Ectodermal cell (in vitro differentiated cells): ENCODE measurements at regions not wholly inside any gene's neighbourhood (a gene's known extent, or its start where the extent isn't known, plus 50 kb on each side); places are given as distances from the start of the nearest gene placed in this dataset.

Source experiments
- H3K27ac ChIP-seq: 2 replicates; pipeline ENCODE4 v1.7.0; 2013; ENCODE audit warnings: mild to moderate bottlenecking, low read depth, low read length; ENCODE audit not compliant: insufficient read depth, poor library complexity, severe bottlenecking
- H3K27me3 ChIP-seq: 2 replicates; pipeline ENCODE4 v1.7.0; 2013; ENCODE audit warnings: mild to moderate bottlenecking, low read length; ENCODE audit not compliant: insufficient read depth, control insufficient read depth, poor library complexity, severe bottlenecking
- H3K36me3 ChIP-seq: one replicate; pipeline ENCODE4 v1.7.0; 2013; ENCODE audit warnings: low read length; ENCODE audit not compliant: control insufficient read depth, insufficient read depth
- H3K4me1 ChIP-seq: one replicate; pipeline ENCODE4 v1.7.0; 2013; ENCODE audit warnings: low read length; ENCODE audit not compliant: control insufficient read depth, insufficient read depth
- H3K4me3 ChIP-seq: 2 replicates; pipeline ENCODE4 v1.7.0; 2013; ENCODE audit warnings: low read depth, low read length, control low read depth; ENCODE audit not compliant: insufficient read depth
- H3K9me3 ChIP-seq: 2 replicates; pipeline ENCODE4 v1.7.0; 2013; ENCODE audit warnings: mild to moderate bottlenecking, low read length, moderate library complexity; ENCODE audit not compliant: control insufficient read depth
- WGBS, 2 experiments: methylation state at CpG; one replicate each; pipeline ENCODE4 v1.1.7; 2013; ENCODE audit warnings: missing lambda C conversion rate in 2 of 2; 5-methylcytosine and 5-hydroxymethylcytosine counted together

DNA sequence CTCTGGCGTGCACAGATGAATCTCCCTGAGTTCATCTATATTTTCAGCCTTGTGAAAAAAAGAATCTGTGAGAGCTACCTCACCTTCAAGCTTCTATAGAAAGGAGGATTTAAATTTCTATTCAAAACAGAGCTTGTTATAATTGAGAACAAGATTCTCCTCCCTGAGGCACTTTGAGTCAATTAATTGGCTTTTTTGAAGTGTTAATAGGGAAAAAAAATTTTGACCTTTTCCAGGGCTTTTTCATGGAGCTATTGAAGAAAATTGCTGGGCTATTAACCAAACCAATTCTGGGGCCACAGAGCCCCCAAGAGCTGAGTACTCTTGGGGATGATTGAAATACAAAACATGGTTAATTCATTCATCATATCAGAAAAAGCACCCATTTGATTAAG, 225.1 kb downstream of the CMPK2 start:
- H3K4me3 ChIP-seq = no peak overlapping the region
- 0 to 5% methylated on average over 1 of the region's 1 CpG for WGBS, 2 experiments

DNA sequence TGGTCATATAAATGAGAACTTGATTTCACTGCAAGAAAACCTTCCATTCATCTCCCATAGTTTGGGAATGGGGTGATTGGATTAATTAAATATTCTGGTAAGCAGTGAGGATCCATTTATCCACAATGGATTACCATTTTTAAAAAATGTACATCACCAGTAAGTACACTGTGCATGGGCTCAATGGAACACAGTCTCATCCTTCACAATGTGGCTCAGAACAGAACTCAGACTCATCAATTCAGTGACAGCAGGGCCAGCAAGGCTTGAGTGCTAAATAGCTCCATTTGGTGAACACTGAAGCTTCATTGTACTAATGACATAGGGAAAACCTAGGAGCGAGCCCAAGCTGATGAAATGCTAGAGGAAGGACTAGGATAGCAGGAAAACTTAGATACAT, 223.8 kb downstream of the CMPK2 start:
- H3K36me3 ChIP-seq = no peaks in the 10 kb centered on the region
- WGBS, 2 experiments = 85 to 90% methylated on average over 1 of the region's 1 CpG

More for the DNA sequence above, 225.1 kb downstream of the CMPK2 start:
- Histone ChIP-seq H3K27me3 (no peaks in the 10 kb centered on the region), H3K36me3 (no peaks in the 10 kb centered on the region), H3K27ac (peak overlapping the region; percentile 86), H3K9me3 (no peaks in the 10 kb centered on the region), H3K4me1 (peaks cover 28% of the 10 kb centered on the region)

DNA sequence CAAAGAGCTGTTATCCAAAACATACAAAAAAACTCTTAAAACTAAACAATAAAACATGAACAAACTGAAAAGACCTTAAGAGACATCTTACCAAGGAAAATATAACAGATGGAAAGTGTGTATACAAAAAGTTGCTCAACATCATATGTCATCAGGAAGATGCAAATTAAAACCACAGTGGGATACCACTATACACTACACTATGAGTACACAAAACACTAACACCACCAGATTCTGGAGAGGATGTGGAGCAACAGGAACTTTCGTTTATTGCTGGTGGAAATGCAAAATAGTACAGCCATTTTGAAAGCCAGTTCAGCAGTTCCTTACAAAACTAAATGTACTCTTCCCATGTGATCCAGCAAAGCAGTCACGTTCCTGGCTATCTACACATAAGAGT, 221.4 kb downstream of the CMPK2 start:
- no peak overlapping the region for H3K4me3 ChIP-seq
- no peak overlapping the region for H3K27ac ChIP-seq
- H3K9me3 ChIP-seq = no peaks in the 10 kb centered on the region
- no peaks in the 10 kb centered on the region for H3K36me3 ChIP-seq
- WGBS, 2 experiments = 90 to 97% methylated on average over 2 of the region's 2 CpGs
- peaks cover 22% of the 10 kb centered on the region for H3K4me1 ChIP-seq
- H3K27me3 ChIP-seq = no peaks in the 10 kb centered on the region

More for the DNA sequence above, 223.8 kb downstream of the CMPK2 start:
- no peaks in the 10 kb centered on the region for H3K27me3 ChIP-seq
- H3K4me3 ChIP-seq = no peak overlapping the region
- H3K27ac ChIP-seq = no peak overlapping the region
- H3K4me1 ChIP-seq = peaks cover 28% of the 10 kb centered on the region
- H3K9me3 ChIP-seq = no peaks in the 10 kb centered on the region

GRCh38 chr2:6645004-6645403, 220.7 kb downstream of the CMPK2 start:
- Histone ChIP-seq H3K27ac (no peak overlapping the region), H3K4me3 (no peak overlapping the region), H3K36me3 (no peaks in the 10 kb centered on the region), H3K4me1 (peaks cover 17% of the 10 kb centered on the region), H3K27me3 (no peaks in the 10 kb centered on the region), H3K9me3 (no peaks in the 10 kb centered on the region)
- 100% methylated on average over 1 of the region's 1 CpG for whole genome bisulfite sequencing, 2 experiments

DNA sequence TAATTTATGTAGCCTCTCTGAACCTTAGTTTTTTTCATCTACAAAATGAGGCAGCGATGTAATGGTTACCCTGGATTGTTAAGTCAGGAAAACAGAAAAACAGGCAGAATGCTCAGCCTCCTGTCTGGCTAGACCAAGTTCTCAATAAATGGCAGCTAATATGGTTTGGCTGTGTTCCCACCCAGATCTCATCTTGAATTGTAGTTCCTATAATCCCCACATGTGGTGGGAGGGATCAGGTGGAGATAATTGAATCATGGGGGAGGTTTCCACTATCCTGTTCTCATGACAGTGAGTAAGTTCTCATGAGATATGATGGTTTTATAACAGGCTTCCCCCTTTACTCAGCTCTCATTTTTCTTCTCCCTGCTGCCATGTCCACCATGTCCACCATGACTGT, 220.0 kb downstream of the CMPK2 start:
- Histone ChIP-seq H3K27ac (no peak overlapping the region), H3K27me3 (no peaks in the 10 kb centered on the region), H3K4me3 (no peak overlapping the region), H3K9me3 (no peaks in the 10 kb centered on the region), H3K4me1 (peaks cover 11% of the 10 kb centered on the region), H3K36me3 (no peaks in the 10 kb centered on the region)
- 72 to 95% methylated on average over 1 of the region's 1 CpG for WGBS, 2 experiments

DNA sequence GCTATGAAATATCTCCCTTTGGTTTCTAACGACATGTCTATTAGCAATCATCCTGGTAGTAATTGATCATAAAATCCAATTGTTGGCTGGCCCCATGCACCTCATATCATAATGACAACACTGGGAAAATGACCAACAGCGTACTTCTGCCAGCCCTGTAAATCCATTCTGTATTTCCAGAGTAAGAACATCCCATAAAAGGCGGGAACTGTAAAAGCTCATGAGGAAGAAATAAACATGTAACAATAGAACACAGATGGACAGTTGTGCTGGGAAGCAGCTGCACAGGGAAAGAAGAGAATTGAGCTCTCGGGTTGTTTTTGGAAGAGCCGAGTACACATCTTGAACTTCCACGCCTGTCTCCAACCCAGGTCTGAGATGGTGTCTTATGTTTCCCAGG, 218.7 kb downstream of the CMPK2 start:
- no peak overlapping the region for H3K27ac ChIP-seq
- no peaks in the 10 kb centered on the region for H3K9me3 ChIP-seq
- no peaks in the 10 kb centered on the region for H3K27me3 ChIP-seq
- WGBS, 2 experiments = 93 to 97% methylated on average over 6 of the region's 6 CpGs
- peaks cover 4% of the 10 kb centered on the region for H3K4me1 ChIP-seq
- no peak overlapping the region for H3K4me3 ChIP-seq
- H3K36me3 ChIP-seq = no peaks in the 10 kb centered on the region

DNA sequence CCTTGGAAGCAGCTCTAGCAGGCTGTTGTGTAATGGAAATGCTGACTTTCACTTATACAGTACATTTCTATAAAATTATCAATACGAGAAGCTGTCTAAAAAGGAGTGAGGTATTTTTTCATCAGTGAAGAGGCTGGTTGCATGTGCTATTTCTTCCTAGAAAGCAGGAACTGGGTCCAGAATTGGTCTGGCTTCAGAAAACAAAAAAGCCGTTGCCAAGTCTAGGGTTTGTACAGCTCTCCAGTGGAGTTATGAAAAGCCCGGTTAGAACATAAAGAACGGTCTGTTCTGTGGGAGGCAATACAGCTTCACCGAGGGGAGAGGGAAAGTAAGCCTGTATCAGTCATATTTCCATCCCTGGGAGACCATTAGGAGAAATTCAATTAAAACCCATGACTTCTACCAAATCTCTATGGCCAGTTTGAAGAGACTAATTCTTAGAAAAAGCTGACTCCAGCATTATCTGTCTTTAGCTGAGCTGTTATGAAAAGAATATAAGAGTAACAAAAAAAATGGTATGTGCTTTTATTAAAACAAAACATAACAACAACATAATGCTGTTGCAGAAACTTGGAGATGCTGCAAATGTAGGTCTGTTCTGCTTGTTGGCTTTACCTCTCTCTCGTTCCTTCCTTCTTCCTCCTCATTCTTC, 217.0 kb downstream of the CMPK2 start:
- no peaks in the 10 kb centered on the region for H3K27me3 ChIP-seq
- no peaks in the 10 kb centered on the region for H3K4me1 ChIP-seq
- WGBS, 2 experiments = 93 to 94% methylated on average over 6 of the region's 6 CpGs
- H3K4me3 ChIP-seq = no peak overlapping the region
- H3K27ac ChIP-seq = no peak overlapping the region
- no peaks in the 10 kb centered on the region for H3K9me3 ChIP-seq
- no peaks in the 10 kb centered on the region for H3K36me3 ChIP-seq

DNA sequence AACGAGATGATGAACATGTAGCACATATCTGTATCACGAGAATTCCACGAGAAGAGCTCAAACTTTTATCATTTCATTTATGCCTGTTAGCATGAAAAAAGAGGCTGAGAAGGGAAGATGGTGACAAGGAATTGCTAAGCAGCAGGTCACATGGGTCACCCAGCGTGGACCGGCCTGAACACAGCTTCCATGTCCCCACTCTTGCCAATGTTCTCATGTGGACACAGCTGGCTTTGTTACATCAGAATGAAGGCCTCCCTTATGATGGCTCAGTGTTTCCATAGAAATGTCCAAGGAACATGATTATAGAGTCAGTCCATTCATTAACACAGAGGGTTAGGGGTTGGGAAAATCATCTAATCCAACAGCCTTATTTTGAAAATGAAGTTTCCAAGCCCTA, 215.4 kb downstream of the CMPK2 start:
- WGBS, 2 experiments = 92 to 96% methylated on average over 5 of the region's 5 CpGs
- H3K36me3 ChIP-seq = no peaks in the 10 kb centered on the region
- H3K4me1 ChIP-seq = no peaks in the 10 kb centered on the region
- no peak overlapping the region for H3K27ac ChIP-seq
- H3K27me3 ChIP-seq = no peaks in the 10 kb centered on the region
- H3K4me3 ChIP-seq = no peak overlapping the region
- no peaks in the 10 kb centered on the region for H3K9me3 ChIP-seq

- WGBS, 2 experiments = 92 to 97% methylated on average over 2 of the region's 2 CpGs
- Histone ChIP-seq H3K4me1 (no peaks in the 10 kb centered on the region), H3K36me3 (no peaks in the 10 kb centered on the region), H3K27me3 (no peaks in the 10 kb centered on the region), H3K4me3 (no peak overlapping the region), H3K27ac (no peak overlapping the region), H3K9me3 (no peaks in the 10 kb centered on the region)
These were observed 213.5 kb downstream of the CMPK2 start for GRCh38 chr2:6652251-6652650.

DNA sequence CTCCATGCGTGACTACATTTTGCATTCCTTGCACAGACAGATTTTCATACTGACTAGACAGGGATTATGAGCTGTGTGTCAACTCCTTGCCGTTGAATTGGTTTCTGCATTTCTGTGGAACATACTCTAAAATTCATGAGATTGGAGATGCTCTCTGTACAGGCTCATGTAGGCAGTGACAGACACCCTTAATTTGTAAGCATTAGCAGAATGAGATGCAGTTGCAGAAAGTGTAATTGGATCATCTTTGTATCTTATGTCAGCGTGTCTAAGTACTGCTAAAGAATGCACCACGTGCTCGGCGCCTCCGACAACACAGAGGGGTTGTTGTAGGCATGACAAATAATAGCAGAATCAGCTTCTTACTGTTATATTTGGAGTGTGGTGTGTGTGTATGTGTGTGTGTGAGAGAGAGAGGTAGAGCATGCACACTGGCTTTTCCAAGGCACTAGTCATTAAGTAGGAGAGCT, 212.4 kb downstream of the CMPK2 start:
- WGBS, 2 experiments = 93 to 94% methylated on average over 7 of the region's 7 CpGs
- H3K4me3 ChIP-seq = no peak overlapping the region

GRCh38 chr2:6654279-6654678, 211.4 kb downstream of the CMPK2 start:
- Histone ChIP-seq H3K27ac (no peak overlapping the region), H3K4me1 (no peaks in the 10 kb centered on the region), H3K9me3 (no peaks in the 10 kb centered on the region), H3K27me3 (no peaks in the 10 kb centered on the region), H3K36me3 (no peaks in the 10 kb centered on the region), H3K4me3 (no peak overlapping the region)
- WGBS, 2 experiments = 96 to 97% methylated on average over 4 to 5 of the region's 5 CpGs

More for the DNA sequence above, 212.4 kb downstream of the CMPK2 start:
- no peaks in the 10 kb centered on the region for H3K36me3 ChIP-seq
- H3K9me3 ChIP-seq = no peaks in the 10 kb centered on the region
- no peaks in the 10 kb centered on the region for H3K4me1 ChIP-seq
- no peaks in the 10 kb centered on the region for H3K27me3 ChIP-seq
- H3K27ac ChIP-seq = no peak overlapping the region
